Neutrophil (primary cell): ENCODE measurements at regions not wholly inside any gene's neighbourhood (a gene's known extent, or its start where the extent isn't known, plus 50 kb on each side); places are given as distances from the start of the nearest gene placed in this dataset.
"Not testable (repeated sequence)": the region's sequence is repeated elsewhere in the genome, so short reads cannot be mapped to it uniquely, and the experiment has no call there.

Experiments used
- H3K27ac ChIP-seq: fragments of 200-600 bp; sonication (generic); 2 replicates; pipeline ENCODE4 v1.5.1; 2016; ENCODE audit warnings: mild to moderate bottlenecking, moderate library complexity
- H3K27me3 ChIP-seq: fragments of 200-600 bp; sonication (generic); 2 replicates; pipeline ENCODE4 v1.6.0; 2016; ENCODE audit warnings: mild to moderate bottlenecking
- H3K36me3 ChIP-seq: fragments of 200-600 bp; sonication (generic); 2 replicates; pipeline ENCODE4 v1.5.1; 2017
- H3K4me1 ChIP-seq, 2 experiments: fragments of 200-600 bp in 1 of 2; sonication (generic) in 1 of 2; 1 replicate in 1 of 2; 2 replicates in 1 of 2; pipeline versions ENCODE4 v1.5.1 to v1.6.1; 2013 to 2016; ENCODE audit warnings: low read depth in 1 of 2, low read length in 1 of 2, mild to moderate bottlenecking in 1 of 2, moderate library complexity in 1 of 2; ENCODE audit not compliant: control insufficient read depth in 1 of 2, insufficient read depth in 1 of 2
- H3K4me3 ChIP-seq, 2 experiments: fragments of 200-600 bp in 1 of 2; sonication (generic) in 1 of 2; 1 replicate in 1 of 2; 2 replicates in 1 of 2; pipeline ENCODE4 v1.5.1; 2013 to 2016; ENCODE audit warnings: low read depth in 1 of 2, low read length in 1 of 2, mild to moderate bottlenecking in 1 of 2, moderate library complexity in 1 of 2
- H3K9me3 ChIP-seq: fragments of 200-600 bp; sonication (generic); 2 replicates; pipeline ENCODE4 v1.5.1; 2016
- CTCF ChIP-seq: fragments of 200-600 bp; sonication (generic); IDR thresholded peaks from 2 replicates; pipeline ENCODE4 v1.5.1; 2016; ENCODE audit warnings: antibody characterized with exemption

GRCh38 chr17:47057830-47058229 is 78.8 kb upstream of the RPRML start:
- no peak for TF ChIP-seq CTCF
- no peak overlapping the region for H3K27ac ChIP-seq
- peaks cover 30% of the 10 kb centered on the region for H3K36me3 ChIP-seq
- H3K4me1 ChIP-seq = no peaks in the 10 kb centered on the region
- no peaks in the 10 kb centered on the region for H3K9me3 ChIP-seq
- H3K27me3 ChIP-seq = no peaks in the 10 kb centered on the region
- H3K4me3 ChIP-seq = no peak overlapping the region

- H3K27me3 ChIP-seq, H3K4me1 ChIP-seq, H3K27ac ChIP-seq, H3K4me3 ChIP-seq, H3K9me3 ChIP-seq: not testable (repeated sequence)
- peaks cover 30% of the 10 kb centered on the region for H3K36me3 ChIP-seq
Measured at GRCh38 chr17:47057279-47057678, 78.2 kb upstream of the RPRML start.

- H3K27ac ChIP-seq, H3K4me3 ChIP-seq, H3K4me1 ChIP-seq, H3K27me3 ChIP-seq, H3K9me3 ChIP-seq: not testable (repeated sequence)
- H3K36me3 ChIP-seq = peaks cover 30% of the 10 kb centered on the region
Measured at GRCh38 chr17:47056687-47057086, 77.6 kb upstream of the RPRML start.
